Activated T-cell treated with anti-CD3 and anti-CD28 coated beads, Interleukin-2, amount 50 U/mL, for 72 hours (primary cell): ENCODE measurements at regions not wholly inside any gene's neighbourhood (a gene's known extent, or its start where the extent isn't known, plus 50 kb on each side); places are given as distances from the start of the nearest gene placed in this dataset.

Experiments used
- ATAC-seq, 2 donors: fragments of 150-1000 bp; cut with Tn5 transposase; replicated peaks in 1 of 2; 2 replicates each; pipeline ENCODE4 v1.10.0; 2021; ENCODE audit warnings: moderate library complexity in 2 of 2, mild to moderate bottlenecking in 1 of 2
- DNase-seq, 2 donors: peaks; one replicate each; pipeline ENCODE4 v3.0.0; 2021 to 2022; ENCODE audit warnings: mixed read lengths in 1 of 2
- H3K27ac Mint-ChIP-seq: one replicate; pipeline ENCODE4 v1.8.0; 2022; ENCODE audit warnings: mild to moderate bottlenecking, moderate library complexity, mixed read lengths
- H3K27me3 Mint-ChIP-seq: one replicate; pipeline ENCODE4 v1.8.0; 2022; ENCODE audit warnings: low read depth, mixed read lengths
- H3K36me3 Mint-ChIP-seq, 2 donors: one replicate each; pipeline ENCODE4 v1.8.0; 2022; ENCODE audit warnings: mixed read lengths in 2 of 2, mild to moderate bottlenecking in 1 of 2; ENCODE audit not compliant: insufficient read depth in 2 of 2
- H3K4me1 Mint-ChIP-seq: one replicate; pipeline ENCODE4 v1.8.0; 2022; ENCODE audit warnings: low read depth, mixed read lengths
- H3K4me3 Mint-ChIP-seq, 2 donors: one replicate each; pipeline ENCODE4 v1.8.0; 2022; ENCODE audit warnings: mild to moderate bottlenecking in 2 of 2, mixed read lengths in 2 of 2, moderate library complexity in 2 of 2
- H3K9me3 Mint-ChIP-seq, 2 donors: one replicate each; pipeline ENCODE4 v1.8.0; 2022; ENCODE audit warnings: mixed read lengths in 2 of 2

DNA sequence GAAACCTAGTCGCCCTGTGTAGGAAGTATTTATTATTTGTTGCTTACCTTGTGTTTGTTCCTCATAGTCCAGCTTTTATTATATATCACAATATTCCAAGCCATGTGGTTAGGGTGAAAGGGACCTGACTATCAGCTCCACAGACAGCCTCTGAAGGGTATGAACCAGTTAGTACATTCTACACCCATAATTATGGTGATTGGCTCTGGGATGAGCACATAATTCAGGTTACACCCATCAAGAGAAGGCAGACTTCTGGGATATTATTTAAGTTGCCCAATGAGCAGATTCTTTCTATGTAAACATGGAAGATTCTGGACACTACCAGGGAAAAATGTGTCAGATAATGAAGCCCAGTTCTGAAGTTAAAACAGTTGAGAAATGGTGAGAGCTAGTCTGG lies 168.0 kb downstream of the KIF4B start:
- no peak for ATAC-seq
- DNase-seq: no peak
- Mint-ChIP-seq H3K27me3 (no peaks in the 10 kb centered on the region), H3K36me3 (no peaks in the 10 kb centered on the region), H3K27ac (no peak overlapping the region), H3K4me3 (no peak overlapping the region), H3K9me3 (peaks cover 6 to 8% of the 10 kb centered on the region in 2 donors), H3K4me1 (no peaks in the 10 kb centered on the region)

DNA sequence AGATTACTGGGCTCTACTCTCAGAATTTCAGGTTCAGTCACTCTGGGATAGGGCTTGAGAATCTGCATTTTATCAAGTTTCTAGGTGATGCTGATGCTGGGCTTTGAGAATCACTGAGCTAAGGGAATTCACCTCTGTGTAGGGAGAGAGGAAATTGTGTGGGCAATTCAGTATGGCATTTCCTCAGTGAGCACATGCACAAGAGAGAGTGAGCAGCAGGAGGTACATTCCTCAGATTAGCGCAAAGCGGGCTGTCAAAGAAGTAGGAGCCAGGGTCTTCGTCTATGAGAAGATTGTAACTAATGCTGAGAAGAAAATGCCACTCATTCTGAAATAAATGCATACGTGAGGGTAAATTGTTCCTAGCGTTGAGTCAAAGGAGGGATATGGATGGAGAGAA lies 175.9 kb downstream of the KIF4B start:
- Mint-ChIP-seq H3K4me3 (no peak overlapping the region), H3K9me3 (peaks cover 6 to 13% of the 10 kb centered on the region in 2 donors), H3K27me3 (no peaks in the 10 kb centered on the region), H3K27ac (no peak overlapping the region), H3K4me1 (no peaks in the 10 kb centered on the region), H3K36me3 (no peaks in the 10 kb centered on the region)
- DNase-seq (no peak), ATAC-seq (no peak)

DNA sequence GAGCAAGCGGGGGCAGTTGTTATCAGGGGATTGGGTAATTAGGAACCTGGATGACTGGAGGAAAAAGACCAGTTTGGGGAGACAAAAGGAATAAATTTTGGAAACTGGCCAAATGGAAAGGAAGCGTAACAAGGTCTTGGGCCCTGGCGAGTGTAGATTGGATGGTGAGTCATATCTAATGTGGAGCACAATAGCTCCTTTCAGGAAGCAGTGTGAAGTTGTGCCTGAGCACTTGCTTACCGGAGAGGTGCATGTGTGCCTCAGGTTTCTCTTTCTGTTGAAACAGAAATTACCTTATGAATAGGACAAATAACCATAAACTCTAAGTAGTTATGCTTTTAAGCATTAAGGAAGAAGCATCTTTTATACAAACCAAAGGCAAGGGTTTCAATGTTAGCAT lies 176.4 kb downstream of the KIF4B start:
- H3K27me3 Mint-ChIP-seq: no peaks in the 10 kb centered on the region
- H3K9me3 Mint-ChIP-seq: peaks cover 6 to 13% of the 10 kb centered on the region in 2 donors
- H3K36me3 Mint-ChIP-seq: no peaks in the 10 kb centered on the region
- H3K4me1 Mint-ChIP-seq: no peaks in the 10 kb centered on the region
- no peak overlapping the region for H3K27ac Mint-ChIP-seq
- DNase-seq (no peak), ATAC-seq (no peak)
- H3K4me3 Mint-ChIP-seq: no peak overlapping the region

DNA sequence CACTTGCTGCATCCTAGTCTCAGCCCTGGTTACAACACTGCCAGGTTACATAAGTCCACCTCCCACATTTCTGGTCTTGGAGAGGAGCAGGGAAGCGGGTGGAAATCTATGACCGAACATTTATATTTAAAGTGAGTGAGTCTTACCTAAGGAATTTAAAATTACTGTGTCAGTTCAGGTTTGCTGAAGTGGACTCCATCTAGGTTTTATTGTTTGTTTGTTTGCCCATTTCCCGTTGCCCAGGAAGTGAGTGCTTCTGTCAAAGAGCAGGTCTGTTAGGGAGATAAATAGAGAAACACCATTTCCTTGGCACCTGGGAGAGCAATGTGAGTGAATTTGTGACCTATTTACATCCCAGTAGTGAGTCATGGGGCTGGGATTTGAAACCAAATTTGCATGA lies 179.5 kb downstream of the KIF4B start:
- no peaks in the 10 kb centered on the region for H3K27me3 Mint-ChIP-seq
- ATAC-seq: no peak
- DNase-seq: no peak
- no peaks in the 10 kb centered on the region for H3K36me3 Mint-ChIP-seq
- H3K9me3 Mint-ChIP-seq: peaks cover 0 to 5% of the 10 kb centered on the region in 2 donors
- no peak overlapping the region for H3K4me3 Mint-ChIP-seq
- no peaks in the 10 kb centered on the region for H3K4me1 Mint-ChIP-seq
- H3K27ac Mint-ChIP-seq: no peak overlapping the region

DNA sequence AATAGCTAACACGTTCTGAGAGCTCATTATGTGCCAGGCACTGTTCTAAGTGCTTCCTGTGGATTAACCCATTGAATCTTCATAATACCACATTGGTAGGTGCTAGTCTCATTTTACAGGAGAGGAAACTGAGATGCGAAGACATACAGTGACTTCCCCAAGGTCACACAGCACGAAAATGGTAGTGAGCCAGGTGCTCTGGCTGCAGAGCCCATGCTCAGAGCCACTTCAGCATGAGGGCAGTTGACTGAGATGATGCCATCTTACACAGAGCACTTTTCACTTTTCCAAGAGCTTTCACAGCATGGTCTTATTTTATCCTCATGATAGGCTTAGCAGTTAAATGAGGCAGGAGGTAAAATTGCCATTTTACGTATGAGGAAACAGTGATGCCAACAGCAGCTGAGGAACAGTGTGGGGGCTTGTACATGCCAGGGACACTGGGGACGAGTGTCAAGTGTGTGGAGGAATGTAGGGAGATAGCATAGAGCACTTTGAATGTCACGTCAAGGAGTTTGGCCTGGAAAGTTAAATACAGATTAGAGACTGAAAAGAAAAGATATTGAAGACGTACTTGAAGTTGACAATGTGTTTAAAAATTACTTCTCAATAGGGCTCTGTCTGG lies 180.0 kb downstream of the KIF4B start:
- Mint-ChIP-seq H3K36me3 (no peaks in the 10 kb centered on the region), H3K9me3 (peaks cover 0 to 5% of the 10 kb centered on the region in 2 donors)

DNA sequence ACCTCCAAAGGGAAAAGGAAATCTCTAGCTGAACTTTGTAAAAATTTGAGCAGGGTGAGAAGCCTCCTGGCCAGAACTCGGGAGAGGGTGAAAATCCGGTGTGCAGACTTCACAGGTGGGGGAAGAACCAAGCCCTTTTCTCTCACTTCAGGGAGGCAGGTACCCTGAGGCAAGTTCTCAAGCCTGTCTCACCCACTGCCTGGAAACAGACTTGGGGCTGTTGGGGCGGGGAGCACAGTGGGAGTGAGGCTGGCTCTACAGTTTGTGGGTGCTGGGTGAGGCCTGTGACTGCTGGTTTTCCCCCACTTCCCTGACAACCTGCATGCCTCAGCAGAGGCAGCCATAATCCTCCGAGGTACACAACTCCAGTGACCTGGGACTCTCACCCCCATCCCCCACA lies 187.1 kb downstream of the KIF4B start:
- Mint-ChIP-seq H3K36me3 (peaks cover 0 to 1% of the 10 kb centered on the region in 2 donors), H3K9me3 (peaks cover 4 to 9% of the 10 kb centered on the region in 2 donors), H3K27me3 (peaks cover 5% of the 10 kb centered on the region), H3K4me1 (no peaks in the 10 kb centered on the region), H3K4me3 (no peak overlapping the region), H3K27ac (no peak overlapping the region)
- ATAC-seq (no peak), DNase-seq (no peak)

More for the DNA sequence above, 180.0 kb downstream of the KIF4B start:
- no peaks in the 10 kb centered on the region for H3K27me3 Mint-ChIP-seq
- no peak for ATAC-seq
- DNase-seq: no peak
- no peak overlapping the region for H3K27ac Mint-ChIP-seq
- no peak overlapping the region for H3K4me3 Mint-ChIP-seq
- no peaks in the 10 kb centered on the region for H3K4me1 Mint-ChIP-seq

DNA sequence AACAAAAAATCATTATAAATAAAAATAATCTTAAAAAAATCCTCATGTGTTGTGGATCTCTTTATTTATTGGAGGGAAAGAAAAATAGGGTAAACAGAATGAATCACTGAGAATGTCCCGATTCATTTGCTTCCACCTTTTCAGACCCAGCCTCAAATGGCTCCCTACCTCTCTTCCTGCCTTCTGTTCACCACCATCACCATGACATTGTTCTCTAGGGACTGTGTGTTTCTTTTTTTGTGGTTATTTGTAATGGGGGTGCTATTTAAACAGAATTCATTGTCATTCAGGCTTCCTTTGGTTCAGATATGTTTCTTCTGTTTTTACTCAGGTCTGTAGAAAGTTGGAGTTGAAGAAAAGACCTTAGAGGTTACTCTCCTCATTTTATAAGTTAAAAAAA lies 198.2 kb downstream of the KIF4B start:
- no peaks in the 10 kb centered on the region for H3K36me3 Mint-ChIP-seq
- DNase-seq (no peak), ATAC-seq (no peak)
- H3K27me3 Mint-ChIP-seq: no peaks in the 10 kb centered on the region
- H3K4me3 Mint-ChIP-seq: no peak overlapping the region
- H3K9me3 Mint-ChIP-seq: peaks cover 0 to 4% of the 10 kb centered on the region in 2 donors
- H3K27ac Mint-ChIP-seq: no peak overlapping the region
- H3K4me1 Mint-ChIP-seq: no peaks in the 10 kb centered on the region

DNA sequence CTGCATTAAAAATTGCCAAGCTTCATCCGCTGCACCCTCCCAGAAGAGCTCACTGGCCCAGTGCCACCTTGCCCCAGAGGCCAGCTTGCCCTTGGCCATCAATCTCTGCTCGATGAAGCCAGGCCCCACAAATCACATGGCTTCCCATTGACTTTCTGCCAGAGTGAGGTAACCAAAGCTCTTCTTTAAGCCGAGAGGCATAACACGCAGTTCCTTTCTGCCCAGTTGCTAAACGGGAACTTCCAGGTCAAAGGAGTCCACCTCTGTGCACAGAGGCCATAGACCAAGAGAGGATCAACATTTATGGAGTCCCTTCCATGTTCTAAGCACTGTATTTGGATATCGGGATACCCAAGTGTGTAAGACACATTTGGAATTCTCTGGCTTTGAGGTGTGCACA lies 208.8 kb downstream of the KIF4B start:
- DNase-seq (no peak), ATAC-seq (no peak)
- Mint-ChIP-seq H3K36me3 (no peaks in the 10 kb centered on the region), H3K9me3 (peaks cover 0 to 2% of the 10 kb centered on the region in 2 donors), H3K4me1 (no peaks in the 10 kb centered on the region), H3K4me3 (no peak overlapping the region), H3K27me3 (no peaks in the 10 kb centered on the region), H3K27ac (no peak overlapping the region)

DNA sequence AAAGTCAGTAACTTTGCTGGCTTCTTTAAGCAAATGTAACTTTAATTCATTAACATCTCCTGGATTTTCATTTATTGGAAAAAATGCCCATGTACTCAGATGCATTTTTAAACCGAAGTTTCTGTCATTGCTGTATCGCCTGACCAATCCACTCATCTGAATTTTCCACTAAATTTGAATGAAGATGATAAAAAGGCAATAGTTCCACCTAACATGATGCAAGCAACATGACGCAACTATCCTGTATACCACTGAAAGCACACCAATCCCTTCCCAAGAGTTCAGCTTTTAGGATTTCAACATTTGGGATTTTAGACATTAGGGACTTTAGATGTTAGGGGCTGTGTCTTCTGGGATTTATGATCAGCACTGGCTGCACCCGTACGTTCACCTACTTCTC lies 215.6 kb downstream of the KIF4B start:
- H3K9me3 Mint-ChIP-seq: peaks cover 2 to 3% of the 10 kb centered on the region in 2 donors
- no peaks in the 10 kb centered on the region for H3K4me1 Mint-ChIP-seq
- ATAC-seq (no peak), DNase-seq (no peak)
- no peak overlapping the region for H3K4me3 Mint-ChIP-seq
- no peak overlapping the region for H3K27ac Mint-ChIP-seq
- H3K36me3 Mint-ChIP-seq: no peaks in the 10 kb centered on the region
- H3K27me3 Mint-ChIP-seq: no peaks in the 10 kb centered on the region

DNA sequence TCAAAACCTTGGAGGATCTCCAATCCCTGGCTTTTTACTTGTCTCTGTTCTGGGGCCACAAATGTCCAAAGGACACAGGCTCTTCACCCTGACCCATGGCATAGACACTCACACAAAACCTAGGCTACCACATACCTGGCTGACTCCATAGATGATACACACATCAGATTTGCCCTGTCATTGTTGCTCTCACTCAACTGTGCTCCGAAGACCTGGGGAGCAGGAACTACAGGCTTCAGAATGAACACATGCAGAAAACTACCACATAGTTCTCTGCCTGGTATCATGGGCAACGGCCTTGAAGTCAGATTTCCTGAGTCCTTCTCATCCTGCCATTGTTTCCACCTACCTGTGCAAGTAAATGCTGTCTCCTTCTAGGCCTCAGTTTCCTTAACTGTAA lies 226.2 kb downstream of the KIF4B start:
- H3K4me1 Mint-ChIP-seq: no peaks in the 10 kb centered on the region
- H3K36me3 Mint-ChIP-seq: peaks cover 1% of the 10 kb centered on the region in 2 donors
- DNase-seq (no peak), ATAC-seq (no peak)
- no peaks in the 10 kb centered on the region for H3K27me3 Mint-ChIP-seq
- H3K9me3 Mint-ChIP-seq: peaks cover 15 to 17% of the 10 kb centered on the region in 2 donors
- H3K27ac Mint-ChIP-seq: no peak overlapping the region
- H3K4me3 Mint-ChIP-seq: no peak overlapping the region

DNA sequence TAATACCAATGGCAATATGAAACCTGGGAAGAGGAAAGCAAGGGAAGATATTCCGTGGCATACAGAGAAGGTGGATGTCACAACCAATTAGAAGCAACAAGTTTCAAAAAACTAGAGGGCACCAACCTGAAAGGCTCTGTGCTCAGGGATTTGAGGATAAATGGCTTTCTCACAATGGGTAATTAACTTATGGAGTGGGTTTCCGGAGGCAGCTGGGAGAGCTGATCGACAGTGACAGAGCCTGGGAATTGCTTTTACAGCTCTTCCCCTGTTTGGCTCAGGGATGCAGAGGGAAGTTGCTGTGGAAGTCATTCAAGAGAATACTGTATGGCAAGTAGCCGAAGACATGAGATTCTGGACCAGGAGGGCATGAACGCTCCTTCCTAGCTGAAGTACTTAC lies 237.0 kb downstream of the KIF4B start:
- no peak overlapping the region for H3K4me3 Mint-ChIP-seq
- no peak for ATAC-seq

DNA sequence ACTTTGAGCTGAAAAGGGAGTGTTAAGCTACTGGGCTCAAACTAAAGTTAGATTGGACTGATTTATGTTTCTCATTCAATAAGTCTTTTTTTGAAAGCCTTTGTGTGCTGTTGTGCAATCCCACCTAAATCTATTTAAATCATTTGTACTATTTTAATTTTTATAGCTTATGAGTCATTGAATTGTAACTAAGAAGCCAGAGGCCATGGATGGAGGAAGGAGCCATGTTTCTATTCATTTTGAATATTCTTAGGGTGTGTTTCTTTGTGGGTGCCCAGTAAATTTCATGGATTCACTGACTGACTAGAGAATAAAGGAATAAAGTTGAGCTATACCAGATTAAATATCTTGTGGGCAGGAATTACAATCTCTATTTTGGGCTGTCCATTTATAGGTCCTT lies 238.5 kb downstream of the KIF4B start:
- Mint-ChIP-seq H3K4me3 (no peak overlapping the region), H3K27me3 (peaks cover 5% of the 10 kb centered on the region), H3K4me1 (no peaks in the 10 kb centered on the region), H3K27ac (no peak overlapping the region), H3K9me3 (no peaks in the 10 kb centered on the region), H3K36me3 (no peaks in the 10 kb centered on the region)
- ATAC-seq (no peak), DNase-seq (no peak)

More for the DNA sequence above, 237.0 kb downstream of the KIF4B start:
- Mint-ChIP-seq H3K4me1 (no peaks in the 10 kb centered on the region), H3K27ac (no peak overlapping the region), H3K27me3 (peaks cover 5% of the 10 kb centered on the region), H3K9me3 (peaks cover 2 to 3% of the 10 kb centered on the region in 2 donors), H3K36me3 (no peaks in the 10 kb centered on the region)
- DNase-seq: no peak

DNA sequence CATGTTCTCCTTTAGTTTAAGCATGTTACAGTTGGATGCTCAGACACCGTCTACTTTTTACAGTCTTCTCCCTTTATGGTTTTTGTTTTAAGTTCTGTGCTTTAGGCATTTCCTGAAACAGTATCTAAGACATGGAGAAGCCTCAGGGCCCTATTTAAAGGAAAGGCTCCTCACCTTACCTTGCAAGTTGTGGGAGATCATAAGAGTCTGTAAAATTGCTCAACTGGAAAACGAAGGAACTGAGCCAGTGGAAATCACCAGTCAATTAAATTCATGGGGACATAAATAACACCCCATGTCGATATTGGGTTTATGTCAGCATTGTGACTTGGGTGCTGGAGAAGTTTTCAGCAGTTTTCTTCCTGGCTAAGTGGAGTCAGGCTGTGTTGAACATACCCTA lies 239.2 kb downstream of the KIF4B start:
- no peaks in the 10 kb centered on the region for H3K4me1 Mint-ChIP-seq
- H3K36me3 Mint-ChIP-seq: no peaks in the 10 kb centered on the region
- DNase-seq (no peak), ATAC-seq (no peak)
- peaks cover 5% of the 10 kb centered on the region for H3K27me3 Mint-ChIP-seq
- no peak overlapping the region for H3K4me3 Mint-ChIP-seq
- no peaks in the 10 kb centered on the region for H3K9me3 Mint-ChIP-seq
- no peak overlapping the region for H3K27ac Mint-ChIP-seq

DNA sequence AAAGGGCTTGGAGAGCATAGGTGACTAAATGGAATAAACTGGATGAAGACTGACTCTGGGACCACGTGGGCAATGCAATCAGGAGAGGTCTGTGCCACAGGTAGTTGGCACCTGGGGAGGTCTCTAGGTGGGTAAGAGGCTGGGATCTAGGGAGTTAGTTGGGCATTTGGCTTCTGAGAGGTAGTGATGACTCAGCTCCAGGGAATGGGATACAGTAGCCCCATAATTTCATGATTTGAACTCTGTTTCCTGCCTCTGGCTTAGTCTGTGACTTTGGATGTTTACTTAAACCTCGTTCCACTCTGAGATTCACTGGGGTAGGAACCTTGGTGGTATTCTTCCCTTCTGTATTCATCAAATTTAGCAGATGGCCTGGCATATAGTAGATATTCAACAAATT lies 240.8 kb downstream of the KIF4B start:
- Mint-ChIP-seq H3K4me3 (no peak overlapping the region), H3K36me3 (no peaks in the 10 kb centered on the region), H3K27me3 (peaks cover 5% of the 10 kb centered on the region), H3K27ac (no peak overlapping the region), H3K4me1 (no peaks in the 10 kb centered on the region), H3K9me3 (no peaks in the 10 kb centered on the region)
- DNase-seq (no peak), ATAC-seq (no peak)
